MCF 10A (cell line): ENCODE measurements at regions not wholly inside any gene's neighbourhood (a gene's known extent, or its start where the extent isn't known, plus 50 kb on each side); places are given as distances from the start of the nearest gene placed in this dataset.

Experiments used
- BruUV-seq: library from RNA; stranded (reverse); fragments of 400-500 nt; replicated peaks from 2 replicates; lab custom pipeline; 2021; lab: Mats Ljungman, UMichigan
- CTCF ChIA-PET: fragments of 300-600 bp; sonication (Branson Sonifier 250); formaldehyde crosslinking; extraction: SDS; loops from one replicate; lab custom pipeline; 2021; ENCODE audit warnings: antibody characterized with exemption, inconsistent platforms; lab: Yijun Ruan, JAX
- POLR2A ChIA-PET: fragments of 300-600, 350-650 bp; sonication (Branson Sonifier 250); formaldehyde crosslinking; extraction: SDS; loops from one replicate; lab custom pipeline; 2020; ENCODE audit warnings: antibody characterized with exemption, inconsistent platforms; lab: Yijun Ruan, JAX
- DNase-seq: peaks from one replicate; pipeline ENCODE4 v3.0.0-alpha.2; 2018; ENCODE audit not compliant: unreplicated experiment
- H3K27ac Mint-ChIP-seq: one replicate; pipeline ENCODE4 v1.8.0; 2022; ENCODE audit warnings: mild to moderate bottlenecking, low read depth, mixed read lengths; ENCODE audit not compliant: unreplicated experiment
- H3K27me3 Mint-ChIP-seq: one replicate; pipeline ENCODE4 v1.8.0; 2022; ENCODE audit warnings: mixed read lengths; ENCODE audit not compliant: insufficient read depth, unreplicated experiment
- H3K36me3 Mint-ChIP-seq: one replicate; pipeline ENCODE4 v1.8.0; 2022; ENCODE audit warnings: mild to moderate bottlenecking, moderate library complexity, mixed read lengths; ENCODE audit not compliant: insufficient read depth, unreplicated experiment
- H3K4me1 Mint-ChIP-seq: one replicate; pipeline ENCODE4 v1.8.0; 2022; ENCODE audit warnings: mixed read lengths; ENCODE audit not compliant: insufficient read depth, unreplicated experiment
- H3K4me3 Mint-ChIP-seq: one replicate; pipeline ENCODE4 v1.8.0; 2022; ENCODE audit warnings: mild to moderate bottlenecking, moderate library complexity, mixed read lengths; ENCODE audit not compliant: unreplicated experiment
- H3K9me3 Mint-ChIP-seq: one replicate; pipeline ENCODE4 v1.8.0; 2022; ENCODE audit warnings: mixed read lengths; ENCODE audit not compliant: unreplicated experiment
- intact Hi-C: fragments of 100-400 bp; cut with micrococcal nuclease; formaldehyde crosslinking; loops from 2 replicates; pipeline ENCODE4 v1.14.1; 2022
- TF ChIP-seq, protein P1 (sequence below): fragments of 200-600 bp; IDR thresholded peaks from one replicate; pipeline ENCODE4 v1.8.0; 2022; ENCODE audit warnings: antibody characterized with exemption, mild to moderate bottlenecking; ENCODE audit not compliant: unreplicated experiment

DNA sequence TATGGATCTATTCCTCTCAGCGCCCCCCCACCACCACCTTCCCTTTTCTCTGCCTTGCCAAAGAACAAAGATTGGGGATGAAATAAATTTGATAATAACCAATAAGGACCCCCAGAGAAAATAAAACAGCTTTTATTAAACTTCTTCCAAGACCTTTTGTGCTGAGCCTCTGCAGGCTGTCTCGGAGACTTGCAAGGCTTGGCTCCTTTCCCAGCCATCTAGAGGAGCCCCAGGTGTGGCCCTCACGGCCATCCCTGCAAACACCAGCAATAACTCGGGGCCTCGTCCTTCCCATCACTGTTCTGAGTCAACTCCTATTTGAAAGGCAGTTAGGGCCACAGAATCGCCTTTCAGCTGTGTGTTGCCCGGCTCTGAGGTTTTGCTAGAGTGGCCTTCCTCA is 51.2 kb upstream of the LMO1 start:
- ChIA-PET POLR2A (no interaction called here), CTCF (interaction anchor here (0.6 to 1.1 kb wide), 2 partner anchors 51 to 738 kb away, joined by 3 read pairs; partner anchors contain the start of gene LMO1)
- H3K27ac Mint-ChIP-seq: no peak overlapping the region
- peaks cover 9% of the 10 kb centered on the region for H3K27me3 Mint-ChIP-seq
- intact Hi-C loops: no loop called here
- H3K4me3 Mint-ChIP-seq: no peak overlapping the region
- DNase-seq: no peak
- H3K4me1 Mint-ChIP-seq: no peaks in the 10 kb centered on the region
- no peaks in the 10 kb centered on the region for H3K36me3 Mint-ChIP-seq
- H3K9me3 Mint-ChIP-seq: no peaks in the 10 kb centered on the region
- TF ChIP-seq, protein P1, sequence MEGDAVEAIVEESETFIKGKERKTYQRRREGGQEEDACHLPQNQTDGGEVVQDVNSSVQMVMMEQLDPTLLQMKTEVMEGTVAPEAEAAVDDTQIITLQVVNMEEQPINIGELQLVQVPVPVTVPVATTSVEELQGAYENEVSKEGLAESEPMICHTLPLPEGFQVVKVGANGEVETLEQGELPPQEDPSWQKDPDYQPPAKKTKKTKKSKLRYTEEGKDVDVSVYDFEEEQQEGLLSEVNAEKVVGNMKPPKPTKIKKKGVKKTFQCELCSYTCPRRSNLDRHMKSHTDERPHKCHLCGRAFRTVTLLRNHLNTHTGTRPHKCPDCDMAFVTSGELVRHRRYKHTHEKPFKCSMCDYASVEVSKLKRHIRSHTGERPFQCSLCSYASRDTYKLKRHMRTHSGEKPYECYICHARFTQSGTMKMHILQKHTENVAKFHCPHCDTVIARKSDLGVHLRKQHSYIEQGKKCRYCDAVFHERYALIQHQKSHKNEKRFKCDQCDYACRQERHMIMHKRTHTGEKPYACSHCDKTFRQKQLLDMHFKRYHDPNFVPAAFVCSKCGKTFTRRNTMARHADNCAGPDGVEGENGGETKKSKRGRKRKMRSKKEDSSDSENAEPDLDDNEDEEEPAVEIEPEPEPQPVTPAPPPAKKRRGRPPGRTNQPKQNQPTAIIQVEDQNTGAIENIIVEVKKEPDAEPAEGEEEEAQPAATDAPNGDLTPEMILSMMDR: no peak
- no TSS peak for BruUV-seq

DNA sequence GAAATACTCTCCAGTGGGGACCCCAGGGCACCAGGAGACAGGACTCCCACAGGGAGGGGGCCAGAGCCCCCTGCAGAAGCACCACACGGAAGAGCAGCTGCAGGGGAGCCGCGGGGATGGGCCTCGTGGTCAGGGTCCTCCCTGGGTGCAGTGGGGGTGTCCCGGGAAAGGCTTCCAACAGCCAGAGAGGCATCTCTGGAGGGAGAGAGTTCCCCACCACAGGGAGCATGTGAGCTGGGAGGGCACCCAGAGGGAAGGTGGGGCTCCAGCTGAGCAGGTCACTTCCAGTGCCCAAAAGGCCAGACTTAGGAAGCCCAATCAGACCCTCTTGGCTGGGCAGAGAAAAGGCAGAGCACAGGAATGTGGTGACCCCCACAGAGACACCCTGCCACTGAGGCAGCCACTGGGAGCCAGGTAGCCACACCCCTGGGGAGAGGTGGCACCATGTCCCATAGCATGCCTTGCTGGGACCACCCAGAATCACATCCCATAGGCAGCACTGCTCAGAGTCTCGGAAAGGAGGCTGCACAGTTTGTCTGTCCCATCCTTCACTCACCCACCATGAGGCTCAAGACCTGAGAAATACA is 49.9 kb upstream of the LMO1 start:
- intact Hi-C loops: no loop called here
- TF ChIP-seq, protein P1: no peak
- Mint-ChIP-seq H3K27ac (no peak overlapping the region), H3K9me3 (no peaks in the 10 kb centered on the region), H3K27me3 (no peaks in the 10 kb centered on the region), H3K4me1 (no peaks in the 10 kb centered on the region), H3K4me3 (no peak overlapping the region), H3K36me3 (no peaks in the 10 kb centered on the region)
- no TSS peak for BruUV-seq
- ChIA-PET POLR2A (no interaction called here), CTCF (interaction anchor here (0.6 to 1.9 kb wide), 2 partner anchors 49 to 816 kb away, joined by 5 to 6 read pairs; no protein-coding TSS in a partner anchor)
- DNase-seq: no peak
